ENCODE measurements at regions not wholly inside any gene's neighbourhood (a gene's known extent, or its start where the extent isn't known, plus 50 kb on each side); places are given as distances from the start of the nearest gene placed in this dataset.

- no peaks in the 10 kb centered on the region for H3K4me1 ChIP-seq
- H3K4me3 ChIP-seq: no peak overlapping the region
- H3K27ac ChIP-seq: no peak overlapping the region
- H3K9me3 ChIP-seq: no peaks in the 10 kb centered on the region
- TF ChIP-seq ATOH8 (CRISPR knock-in tag; IDR thresholded peaks at IDR 0.05; ENCODE audit: low read depth) (no peak), CTCF (IDR thresholded peaks at IDR 0.05) (no peak), RARB (CRISPR knock-in tag; IDR thresholded peaks at IDR 0.05) (no peak), TFCP2L1 (CRISPR knock-in tag; IDR thresholded peaks at IDR 0.05) (no peak), POLR2A (IDR thresholded peaks at IDR 0.05; ENCODE audit: low read length) (no peak), HOXA7 (CRISPR knock-in tag; IDR thresholded peaks at IDR 0.05) (no peak), HOXB13 (CRISPR knock-in tag; IDR thresholded peaks at IDR 0.05; ENCODE audit: low read depth) (no peak), CBX8 (IDR thresholded peaks at IDR 0.05) (no peak)
- TF ChIP-seq, protein P1, sequence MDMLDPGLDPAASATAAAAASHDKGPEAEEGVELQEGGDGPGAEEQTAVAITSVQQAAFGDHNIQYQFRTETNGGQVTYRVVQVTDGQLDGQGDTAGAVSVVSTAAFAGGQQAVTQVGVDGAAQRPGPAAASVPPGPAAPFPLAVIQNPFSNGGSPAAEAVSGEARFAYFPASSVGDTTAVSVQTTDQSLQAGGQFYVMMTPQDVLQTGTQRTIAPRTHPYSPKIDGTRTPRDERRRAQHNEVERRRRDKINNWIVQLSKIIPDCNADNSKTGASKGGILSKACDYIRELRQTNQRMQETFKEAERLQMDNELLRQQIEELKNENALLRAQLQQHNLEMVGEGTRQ (IDR thresholded peaks at IDR 0.05): no peak
- ChIA-PET CTCF (no interaction called here), POLR2A (no interaction called here)
- DNase-seq (ENCODE audit: low read depth in 1 of 2, low spot score in 1 of 2): no peak
- FAIRE-seq: no peak
- no peak overlapping the region for H3K4me2 ChIP-seq
- ATAC-seq: no peak
- WGBS (ENCODE audit: missing lambda C conversion rate): 26% methylated on average over 3 of the region's 3 CpGs
Measured at GRCh38 chr7:114785496-114785895, 136.4 kb upstream of the MDFIC start.

DNA sequence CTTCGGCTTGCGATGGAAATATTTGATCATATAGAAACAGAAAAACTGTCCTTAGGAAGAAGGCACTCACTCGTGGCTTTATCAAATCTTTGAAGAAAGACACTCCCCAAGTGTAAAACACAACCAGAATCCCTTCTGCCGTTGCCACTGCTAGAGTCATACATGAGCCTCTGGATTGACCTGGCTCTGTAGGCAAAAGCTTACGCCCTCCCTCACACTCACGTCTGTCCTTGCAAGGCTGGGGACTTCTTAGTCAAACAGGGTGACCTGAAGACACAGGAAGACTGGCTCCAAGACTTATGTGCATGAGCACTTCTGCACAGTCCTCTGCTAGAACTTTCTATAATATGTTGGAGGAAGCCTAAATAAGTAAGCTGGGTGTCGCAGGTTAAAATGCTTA is 135.4 kb upstream of the MDFIC start:
- H3K9me3 ChIP-seq: no peaks in the 10 kb centered on the region
- CTCF ChIA-PET: no interaction called here

GRCh38 chr7:114787556-114787955 is 134.3 kb upstream of the MDFIC start:
- WGBS (ENCODE audit: missing lambda C conversion rate): 95% methylated on average over 1 of the region's 1 CpG
- no peak for DNase-seq (ENCODE audit: low read depth in 1 of 2, low spot score in 1 of 2)
- CTCF ChIA-PET: interaction anchor here (0.8 to 0.9 kb wide), 2 partner anchors 12 to 87 kb away, joined by 3 read pairs; no protein-coding TSS in a partner anchor
- no peak for FAIRE-seq
- Histone ChIP-seq H3K4me2 (no peak overlapping the region), H3K4me3 (no peak overlapping the region), H3K4me1 (no peaks in the 10 kb centered on the region), H3K27ac (no peak overlapping the region), H3K9me3 (no peaks in the 10 kb centered on the region)
- POLR2A ChIA-PET: no interaction called here
- ATAC-seq: no peak
- TF ChIP-seq TP53 (CRISPR knock-in tag; IDR thresholded peaks at IDR 0.05) (no peak), CTCF (IDR thresholded peaks at IDR 0.05) (no peak), ATOH8 (CRISPR knock-in tag; IDR thresholded peaks at IDR 0.05; ENCODE audit: low read depth) (no peak), KDM1A (IDR thresholded peaks at IDR 0.05; ENCODE audit: low read depth) (no peak)

More for the DNA sequence above, 135.4 kb upstream of the MDFIC start:
- DNase-seq (ENCODE audit: low read depth in 1 of 2, low spot score in 1 of 2): no peak
- no peak for ATAC-seq
- H3K27ac ChIP-seq: no peak overlapping the region
- TF ChIP-seq FOXS1 (CRISPR knock-in tag; IDR thresholded peaks at IDR 0.05): no peak
- no peak for TF ChIP-seq EHMT2 (IDR thresholded peaks at IDR 0.05; ENCODE audit: low read depth)
- TF ChIP-seq RAD21 (conservative IDR thresholded peaks at IDR 0.05 in 1 of 2, IDR thresholded peaks at IDR 0.05 in 1 of 2): no peak
- no peak for TF ChIP-seq HOXA7 (CRISPR knock-in tag; IDR thresholded peaks at IDR 0.05)
- TF ChIP-seq TFCP2L1 (CRISPR knock-in tag; IDR thresholded peaks at IDR 0.05): no peak
- TF ChIP-seq KDM1A (IDR thresholded peaks at IDR 0.05; ENCODE audit: low read depth): no peak
- TF ChIP-seq HDAC2 (IDR thresholded peaks at IDR 0.05): no peak
- no peak for TF ChIP-seq ZNF302 (CRISPR knock-in tag; IDR thresholded peaks at IDR 0.05)
- TF ChIP-seq PBX3 (IDR thresholded peaks at IDR 0.05): no peak
- TF ChIP-seq CHD2 (IDR thresholded peaks at IDR 0.05; ENCODE audit: low read length, partially characterized antibody): no peak
- TF ChIP-seq, protein P2, sequence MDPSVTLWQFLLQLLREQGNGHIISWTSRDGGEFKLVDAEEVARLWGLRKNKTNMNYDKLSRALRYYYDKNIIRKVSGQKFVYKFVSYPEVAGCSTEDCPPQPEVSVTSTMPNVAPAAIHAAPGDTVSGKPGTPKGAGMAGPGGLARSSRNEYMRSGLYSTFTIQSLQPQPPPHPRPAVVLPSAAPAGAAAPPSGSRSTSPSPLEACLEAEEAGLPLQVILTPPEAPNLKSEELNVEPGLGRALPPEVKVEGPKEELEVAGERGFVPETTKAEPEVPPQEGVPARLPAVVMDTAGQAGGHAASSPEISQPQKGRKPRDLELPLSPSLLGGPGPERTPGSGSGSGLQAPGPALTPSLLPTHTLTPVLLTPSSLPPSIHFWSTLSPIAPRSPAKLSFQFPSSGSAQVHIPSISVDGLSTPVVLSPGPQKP (IDR thresholded peaks at IDR 0.05; ENCODE audit: low read depth, low read length): no peak
- no peak for TF ChIP-seq RARB (CRISPR knock-in tag; IDR thresholded peaks at IDR 0.05)
- POLR2A ChIA-PET: no interaction called here
- H3K4me1 ChIP-seq: no peaks in the 10 kb centered on the region
- H3K4me3 ChIP-seq: no peak overlapping the region
- WGBS (ENCODE audit: missing lambda C conversion rate): 70% methylated on average over 7 of the region's 7 CpGs
- no peak overlapping the region for H3K4me2 ChIP-seq
- FAIRE-seq: no peak
